Glutamatergic neuron (in vitro differentiated cells): ENCODE measurements at regions not wholly inside any gene's neighbourhood (a gene's known extent, or its start where the extent isn't known, plus 50 kb on each side); places are given as distances from the start of the nearest gene placed in this dataset.

Experiments
- DNase-seq: peaks from one replicate; pipeline ENCODE4 v3.0.0; 2022
- H3K27ac Mint-ChIP-seq: one replicate; pipeline ENCODE4 v1.8.0; 2020; ENCODE audit warnings: mild to moderate bottlenecking, mixed read lengths, inconsistent platforms; ENCODE audit not compliant: unreplicated experiment
- H3K27me3 Mint-ChIP-seq: one replicate; pipeline ENCODE4 v1.8.0; 2020; ENCODE audit warnings: mild to moderate bottlenecking, moderate library complexity, mixed read lengths, inconsistent platforms; ENCODE audit not compliant: unreplicated experiment
- H3K36me3 Mint-ChIP-seq: one replicate; pipeline ENCODE4 v1.8.0; 2020; ENCODE audit warnings: mild to moderate bottlenecking, mixed read lengths, inconsistent platforms; ENCODE audit not compliant: unreplicated experiment
- H3K4me1 Mint-ChIP-seq: one replicate; pipeline ENCODE4 v1.8.0; 2020; ENCODE audit warnings: mild to moderate bottlenecking, low read depth, mixed read lengths, inconsistent platforms; ENCODE audit not compliant: unreplicated experiment
- H3K4me3 Mint-ChIP-seq: one replicate; pipeline ENCODE4 v1.8.0; 2020; ENCODE audit warnings: mild to moderate bottlenecking, mixed read lengths, inconsistent platforms; ENCODE audit not compliant: unreplicated experiment
- H3K9me3 Mint-ChIP-seq: one replicate; pipeline ENCODE4 v1.8.0; 2020; ENCODE audit warnings: mild to moderate bottlenecking, moderate library complexity, mixed read lengths, inconsistent platforms; ENCODE audit not compliant: unreplicated experiment
- CTCF ChIP-seq: fragments of 200-600 bp; sonication (generic); IDR thresholded peaks from one replicate; pipeline ENCODE4 v1.5.0; 2021; ENCODE audit not compliant: partially characterized antibody, unreplicated experiment

- H3K27ac Mint-ChIP-seq = peak overlapping the region; percentile 9
- no peak for DNase-seq
- H3K27me3 Mint-ChIP-seq = no peaks in the 10 kb centered on the region
These were observed 102.6 kb upstream of the NYAP2 start for GRCh38 chr2:225296951-225297350.

GRCh38 chr2:225295102-225295501, 104.4 kb upstream of the NYAP2 start:
- H3K9me3 Mint-ChIP-seq = no peaks in the 10 kb centered on the region
- H3K4me3 Mint-ChIP-seq = no peak overlapping the region
- H3K27me3 Mint-ChIP-seq = no peaks in the 10 kb centered on the region
- H3K4me1 Mint-ChIP-seq = peaks cover 15% of the 10 kb centered on the region
- no peaks in the 10 kb centered on the region for H3K36me3 Mint-ChIP-seq
- no peak for DNase-seq
- TF ChIP-seq CTCF = no peak
- H3K27ac Mint-ChIP-seq = no peak overlapping the region

More at GRCh38 chr2:225296951-225297350, 102.6 kb upstream of the NYAP2 start:
- Mint-ChIP-seq H3K36me3 (peaks cover 11% of the 10 kb centered on the region), H3K4me3 (peak overlapping the region; percentile 34), H3K4me1 (peaks cover 15% of the 10 kb centered on the region), H3K9me3 (peaks cover 12% of the 10 kb centered on the region)
- TF ChIP-seq CTCF = no peak

DNA sequence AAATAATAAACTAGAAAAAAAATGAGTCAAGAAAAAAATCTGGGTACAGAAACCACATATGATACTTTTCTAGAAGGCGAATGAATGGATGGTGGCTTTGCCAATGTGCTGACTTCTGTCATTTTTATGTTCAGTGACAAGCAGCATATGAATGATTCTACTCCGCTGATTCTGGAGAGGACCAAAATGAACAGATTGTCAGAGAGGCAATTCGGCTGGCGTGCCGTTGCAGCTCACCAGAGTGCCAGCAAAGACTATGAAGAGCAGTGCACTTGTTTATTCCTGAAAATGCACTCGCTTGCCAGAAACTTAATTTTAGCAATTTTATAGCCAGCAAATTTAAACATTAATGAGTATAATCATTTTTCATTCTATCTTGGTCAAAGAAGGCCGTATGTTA, 105.9 kb upstream of the NYAP2 start:
- Mint-ChIP-seq H3K4me1 (peaks cover 15% of the 10 kb centered on the region), H3K4me3 (no peak overlapping the region), H3K9me3 (no peaks in the 10 kb centered on the region), H3K27ac (no peak overlapping the region), H3K27me3 (no peaks in the 10 kb centered on the region), H3K36me3 (no peaks in the 10 kb centered on the region)
- no peak for TF ChIP-seq CTCF
- no peak for DNase-seq

DNA sequence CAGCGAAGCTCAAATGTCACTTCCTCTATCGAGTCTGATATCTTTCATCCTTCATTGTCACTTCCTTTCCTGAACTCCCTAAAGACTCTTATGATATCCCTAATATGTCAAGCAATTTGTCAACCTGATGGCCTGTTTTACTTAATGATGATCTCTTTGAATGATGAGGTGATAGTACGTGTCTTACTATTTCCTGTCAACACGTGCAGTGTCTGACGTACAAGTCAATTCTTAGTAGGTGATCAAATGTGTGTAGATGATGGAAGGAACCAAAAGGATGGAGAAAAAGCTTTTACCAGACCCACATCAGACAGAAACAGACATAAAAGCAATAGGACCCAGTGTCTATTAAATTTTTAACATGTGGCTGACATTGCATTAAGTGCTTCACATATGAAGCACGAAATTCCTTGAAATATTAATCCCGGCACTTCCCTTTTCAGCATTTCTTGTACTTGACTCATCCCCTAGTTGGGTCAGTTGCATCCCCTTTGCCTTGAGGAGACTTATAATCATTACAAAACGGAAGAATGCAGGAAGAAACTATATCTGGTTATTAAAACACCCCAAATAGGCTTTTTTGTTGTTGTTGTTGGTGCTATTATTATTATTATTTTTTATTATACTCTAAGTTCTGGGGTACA, 108.6 kb upstream of the NYAP2 start:
- Mint-ChIP-seq H3K9me3 (no peaks in the 10 kb centered on the region), H3K4me1 (peaks cover 6% of the 10 kb centered on the region), H3K27me3 (no peaks in the 10 kb centered on the region), H3K36me3 (no peaks in the 10 kb centered on the region), H3K4me3 (no peak overlapping the region), H3K27ac (no peak overlapping the region)
- no peak for TF ChIP-seq CTCF
- no peak for DNase-seq

DNA sequence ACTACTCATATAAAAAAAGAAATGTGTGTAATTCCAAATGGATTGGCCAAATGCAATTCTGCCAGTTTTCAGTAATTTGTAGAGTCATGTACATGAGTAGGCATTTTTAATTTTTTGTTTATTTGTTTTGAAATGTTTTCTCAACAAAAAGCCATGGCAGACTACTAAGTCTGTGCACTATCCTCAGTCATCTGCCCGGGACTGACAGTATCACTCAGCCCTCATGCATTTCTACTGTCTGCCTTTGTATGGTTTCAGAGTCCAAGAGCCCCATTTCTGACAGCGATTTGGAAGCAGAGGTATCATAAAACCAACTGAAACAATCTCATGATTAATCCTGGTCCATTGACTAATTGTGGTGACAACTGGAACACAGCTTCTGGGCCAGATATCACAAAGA, 109.9 kb upstream of the NYAP2 start:
- H3K4me3 Mint-ChIP-seq = no peak overlapping the region
- DNase-seq = no peak
- TF ChIP-seq CTCF = no peak
- H3K27ac Mint-ChIP-seq = no peak overlapping the region
- no peaks in the 10 kb centered on the region for H3K36me3 Mint-ChIP-seq
- no peaks in the 10 kb centered on the region for H3K9me3 Mint-ChIP-seq
- peaks cover 4% of the 10 kb centered on the region for H3K4me1 Mint-ChIP-seq
- no peaks in the 10 kb centered on the region for H3K27me3 Mint-ChIP-seq
